ENCODE measurements at regions not wholly inside any gene's neighbourhood (a gene's known extent, or its start where the extent isn't known, plus 50 kb on each side); places are given as distances from the start of the nearest gene placed in this dataset.

- TF ChIP-seq CTCF (IDR thresholded peaks at IDR 0.05) (no peak), EZH2 (IDR thresholded peaks at IDR 0.05; ENCODE audit: borderline replicate concordance, insufficient read depth, low read depth, low read length, poor library complexity, severe bottlenecking) (no peak)
Measured at GRCh38 chr7:46089281-46089680, 168.2 kb upstream of the IGFBP3 start.
